IMR-90 (cell line): ENCODE measurements at regions not wholly inside any gene's neighbourhood (a gene's known extent, or its start where the extent isn't known, plus 50 kb on each side); places are given as distances from the start of the nearest gene placed in this dataset.

Experiments used
- BHLHE40 ChIP-seq: fragments of 150-350 bp; IDR thresholded peaks from 2 replicates; pipeline ENCODE4 v1.6.1; 2016; ENCODE audit warnings: mild to moderate bottlenecking, low read depth, low read length
- CEBPB ChIP-seq: IDR thresholded peaks from 2 replicates; pipeline ENCODE4 v1.6.1; 2012; ENCODE audit warnings: low read depth, low read length, improper control_type of control experiment
- MAFK ChIP-seq: IDR thresholded peaks from 2 replicates; pipeline ENCODE4 v1.6.1; 2012; ENCODE audit warnings: low read depth, low read length, improper control_type of control experiment
- POLR2A ChIP-seq: IDR thresholded peaks from 2 replicates; pipeline ENCODE4 v1.6.1; 2012; ENCODE audit warnings: mild to moderate bottlenecking, low read depth, low read length
- RAD21 ChIP-seq: IDR thresholded peaks from 2 replicates; pipeline ENCODE4 v1.6.1; 2012; ENCODE audit warnings: low read length, improper control_type of control experiment
- TF ChIP-seq, protein P1 (sequence below): fragments of 150-350 bp; IDR thresholded peaks from 2 replicates; pipeline ENCODE4 v1.6.1; 2016; ENCODE audit warnings: low read depth, mild to moderate bottlenecking, low read length, moderate library complexity, borderline replicate concordance
- TF ChIP-seq, protein P2 (sequence below): conservative IDR thresholded peaks from 2 replicates; pipeline ENCODE4 v1.5.1; 2012; ENCODE audit warnings: mild to moderate bottlenecking, low read depth, low read length, improper control_type of control experiment
- TF ChIP-seq, protein P3 (sequence below): fragments of 150-350 bp; IDR thresholded peaks from 2 replicates; pipeline ENCODE4 v1.6.1; 2017; ENCODE audit warnings: mild to moderate bottlenecking, antibody characterized with exemption, low read length, low read depth

DNA sequence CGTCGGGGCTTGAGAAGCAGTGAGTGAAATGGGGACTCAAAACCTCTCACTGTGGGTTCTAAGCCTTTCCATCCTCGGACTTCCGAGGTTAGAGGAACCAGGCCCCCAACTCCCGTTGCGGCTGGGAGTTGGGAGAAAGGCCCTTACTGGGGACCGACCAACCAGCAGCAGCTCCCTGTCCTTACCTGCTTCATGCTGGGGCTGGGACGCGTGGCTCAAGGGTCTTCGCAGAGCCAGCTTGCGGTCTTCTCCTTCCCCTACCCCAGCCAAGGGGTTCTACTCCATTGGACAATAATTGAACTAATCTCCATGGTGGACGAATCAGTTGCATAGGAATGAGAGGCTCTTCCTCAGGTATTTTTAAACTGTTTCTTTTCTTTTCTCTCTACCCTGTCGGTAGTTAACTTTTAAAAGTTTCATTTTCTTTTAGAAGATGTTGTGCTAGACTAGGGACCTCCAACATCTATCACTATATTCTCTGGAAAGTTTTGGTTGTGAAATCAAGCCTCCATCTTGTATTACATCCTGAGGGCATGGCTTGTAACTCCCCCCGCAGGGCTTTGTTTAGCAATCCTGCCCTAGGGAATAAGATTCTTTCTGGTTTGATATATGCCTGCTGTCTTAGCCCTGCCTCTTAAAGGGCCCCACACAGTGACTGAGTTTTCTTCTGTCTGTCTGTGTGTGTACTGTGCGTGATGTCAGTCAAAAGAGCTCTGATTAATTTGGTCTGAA is 1027.1 kb upstream of the PCDH9 start:
- TF ChIP-seq BHLHE40: no peak
- TF ChIP-seq, protein P1, sequence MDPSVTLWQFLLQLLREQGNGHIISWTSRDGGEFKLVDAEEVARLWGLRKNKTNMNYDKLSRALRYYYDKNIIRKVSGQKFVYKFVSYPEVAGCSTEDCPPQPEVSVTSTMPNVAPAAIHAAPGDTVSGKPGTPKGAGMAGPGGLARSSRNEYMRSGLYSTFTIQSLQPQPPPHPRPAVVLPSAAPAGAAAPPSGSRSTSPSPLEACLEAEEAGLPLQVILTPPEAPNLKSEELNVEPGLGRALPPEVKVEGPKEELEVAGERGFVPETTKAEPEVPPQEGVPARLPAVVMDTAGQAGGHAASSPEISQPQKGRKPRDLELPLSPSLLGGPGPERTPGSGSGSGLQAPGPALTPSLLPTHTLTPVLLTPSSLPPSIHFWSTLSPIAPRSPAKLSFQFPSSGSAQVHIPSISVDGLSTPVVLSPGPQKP: no peak
- TF ChIP-seq RAD21: no peak
- TF ChIP-seq, protein P2, sequence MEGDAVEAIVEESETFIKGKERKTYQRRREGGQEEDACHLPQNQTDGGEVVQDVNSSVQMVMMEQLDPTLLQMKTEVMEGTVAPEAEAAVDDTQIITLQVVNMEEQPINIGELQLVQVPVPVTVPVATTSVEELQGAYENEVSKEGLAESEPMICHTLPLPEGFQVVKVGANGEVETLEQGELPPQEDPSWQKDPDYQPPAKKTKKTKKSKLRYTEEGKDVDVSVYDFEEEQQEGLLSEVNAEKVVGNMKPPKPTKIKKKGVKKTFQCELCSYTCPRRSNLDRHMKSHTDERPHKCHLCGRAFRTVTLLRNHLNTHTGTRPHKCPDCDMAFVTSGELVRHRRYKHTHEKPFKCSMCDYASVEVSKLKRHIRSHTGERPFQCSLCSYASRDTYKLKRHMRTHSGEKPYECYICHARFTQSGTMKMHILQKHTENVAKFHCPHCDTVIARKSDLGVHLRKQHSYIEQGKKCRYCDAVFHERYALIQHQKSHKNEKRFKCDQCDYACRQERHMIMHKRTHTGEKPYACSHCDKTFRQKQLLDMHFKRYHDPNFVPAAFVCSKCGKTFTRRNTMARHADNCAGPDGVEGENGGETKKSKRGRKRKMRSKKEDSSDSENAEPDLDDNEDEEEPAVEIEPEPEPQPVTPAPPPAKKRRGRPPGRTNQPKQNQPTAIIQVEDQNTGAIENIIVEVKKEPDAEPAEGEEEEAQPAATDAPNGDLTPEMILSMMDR: no peak
- no peak for TF ChIP-seq MAFK
- TF ChIP-seq POLR2A: no peak
- no peak for TF ChIP-seq CEBPB
- TF ChIP-seq, protein P3, sequence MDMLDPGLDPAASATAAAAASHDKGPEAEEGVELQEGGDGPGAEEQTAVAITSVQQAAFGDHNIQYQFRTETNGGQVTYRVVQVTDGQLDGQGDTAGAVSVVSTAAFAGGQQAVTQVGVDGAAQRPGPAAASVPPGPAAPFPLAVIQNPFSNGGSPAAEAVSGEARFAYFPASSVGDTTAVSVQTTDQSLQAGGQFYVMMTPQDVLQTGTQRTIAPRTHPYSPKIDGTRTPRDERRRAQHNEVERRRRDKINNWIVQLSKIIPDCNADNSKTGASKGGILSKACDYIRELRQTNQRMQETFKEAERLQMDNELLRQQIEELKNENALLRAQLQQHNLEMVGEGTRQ: no peak
